Panc1 (cell line): ENCODE measurements at regions not wholly inside any gene's neighbourhood (a gene's known extent, or its start where the extent isn't known, plus 50 kb on each side); places are given as distances from the start of the nearest gene placed in this dataset.
"Not testable (repeated sequence)": the region's sequence is repeated elsewhere in the genome, so short reads cannot be mapped to it uniquely, and the experiment has no call there.

Experiments used
- ATAC-seq: fragments of 200-7000 bp; cut with Tn5 transposase; 2 replicates; pipeline ENCODE4 v1.9.1; 2020; ENCODE audit warnings: mild to moderate bottlenecking, moderate library complexity
- BruUV-seq: library from RNA; stranded (reverse); fragments of 400-500 nt; replicated peaks from 2 replicates; lab custom pipeline; 2021; lab: Mats Ljungman, UMichigan
- CTCF ChIA-PET: fragments of 300-600 bp; sonication (Branson Sonifier 250); formaldehyde crosslinking; loops from one replicate; lab custom pipeline; 2022; ENCODE audit warnings: antibody characterized with exemption; lab: Charles Lee
- POLR2A ChIA-PET: fragments of 300-600 bp; sonication (Branson Sonifier 250); formaldehyde crosslinking; loops from one replicate; lab custom pipeline; 2022; ENCODE audit warnings: antibody characterized with exemption; lab: Charles Lee
- DNase-seq: peaks from one replicate; pipeline ENCODE4 v3.0.0-alpha.2; 2010; ENCODE audit warnings: low read depth, low spot score
- H3K27ac ChIP-seq: 2 replicates; pipeline ENCODE4 v1.5.1; 2011; ENCODE audit warnings: mild to moderate bottlenecking, low read length, inconsistent platforms
- H3K27me3 ChIP-seq: fragments of 200-500 bp; sonication (Bioruptor generic); 2 replicates; pipeline ENCODE4 v1.6.0; 2014; ENCODE audit warnings: low read length, inconsistent platforms; ENCODE audit not compliant: control insufficient read depth, insufficient read depth
- H3K36me3 ChIP-seq: fragments of 200-500 bp; sonication (Bioruptor generic); 2 replicates; pipeline ENCODE4 v1.5.1; 2014; ENCODE audit warnings: inconsistent platforms, mild to moderate bottlenecking, low read length, moderate library complexity; ENCODE audit not compliant: control insufficient read depth, insufficient read depth
- H3K4me1 ChIP-seq: 2 replicates; pipeline ENCODE4 v1.5.1; 2011; ENCODE audit warnings: inconsistent platforms, mild to moderate bottlenecking, low read length, moderate library complexity; ENCODE audit not compliant: control insufficient read depth, insufficient read depth
- H3K4me3 ChIP-seq, 2 experiments: 2 replicates each; pipeline ENCODE4 v1.5.1; 2011 to 2012; ENCODE audit warnings: low read depth in 2 of 2, low read length in 2 of 2, mild to moderate bottlenecking in 2 of 2, inconsistent platforms in 1 of 2, moderate library complexity in 1 of 2
- H3K9me3 ChIP-seq: fragments of 200-500 bp; sonication (Bioruptor generic); 2 replicates; pipeline ENCODE4 v1.5.1; 2014; ENCODE audit warnings: low read depth, mild to moderate bottlenecking, inconsistent platforms, low read length, moderate library complexity; ENCODE audit not compliant: control insufficient read depth, insufficient read depth
- POLR2AphosphoS5 ChIP-seq: IDR thresholded peaks from 2 replicates; pipeline ENCODE4 v1.6.1; 2012; ENCODE audit warnings: mild to moderate bottlenecking, low read depth, low read length, moderate library complexity
- SIN3A ChIP-seq: IDR thresholded peaks from 2 replicates; pipeline ENCODE4 v1.6.1; 2012; ENCODE audit warnings: low read depth, mild to moderate bottlenecking, low read length, moderate library complexity, borderline replicate concordance; ENCODE audit not compliant: insufficient read depth
- TCF7L2 ChIP-seq: IDR thresholded peaks from 2 replicates; pipeline ENCODE4 v1.6.1; 2011; ENCODE audit warnings: mild to moderate bottlenecking, low read depth, low read length, inconsistent platforms
- in situ Hi-C: cut with HindIII; loops from 2 replicates; pipeline ENCODE4 v1.10.0; 2016; ENCODE audit warnings: low sequenced_read_pairs, low pct_unique_long_range_greater_than_20kb
- intact Hi-C: fragments of 100-400 bp; cut with micrococcal nuclease; formaldehyde crosslinking; loops from one replicate; pipeline ENCODE4 v1.10.0; 2022; ENCODE audit not compliant: unreplicated experiment
- TF ChIP-seq, protein P1 (sequence below), 2 experiments: IDR thresholded peaks; 2 replicates each; pipeline ENCODE4 v1.6.1; 2011 to 2012; ENCODE audit warnings: low read depth in 2 of 2, control low read depth in 1 of 2, low read length in 1 of 2, mild to moderate bottlenecking in 1 of 2, moderate library complexity in 1 of 2; ENCODE audit not compliant: insufficient read depth in 1 of 2
- TF ChIP-seq, protein P2 (sequence below): fragments of 450-650 bp; IDR thresholded peaks from 2 replicates; pipeline ENCODE4 v1.5.1; 2017; ENCODE audit warnings: mild to moderate bottlenecking

DNA sequence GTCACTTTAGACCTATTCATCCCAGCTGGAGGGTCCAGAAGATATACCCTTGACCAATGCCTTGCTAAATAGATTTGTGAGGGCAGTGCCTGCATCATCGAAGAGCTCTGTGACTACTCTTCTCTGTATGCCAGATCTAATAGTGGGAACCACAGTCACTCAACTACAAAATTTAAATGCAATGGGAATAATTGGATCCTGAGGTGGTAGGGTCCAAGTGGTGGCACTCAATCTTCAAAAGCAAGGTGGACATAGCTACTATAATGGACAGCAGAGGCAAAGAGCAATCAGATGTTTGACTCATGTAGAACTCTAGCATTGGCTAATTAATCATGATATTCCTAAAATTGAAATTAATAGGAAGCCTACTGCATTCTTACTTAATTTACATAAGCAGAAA lies 554.3 kb upstream of the GRM3 start:
- no peaks in the 10 kb centered on the region for H3K9me3 ChIP-seq
- in situ Hi-C loops (no loop called here), intact Hi-C loops (no loop called here)
- no peak for TF ChIP-seq SIN3A
- TF ChIP-seq POLR2AphosphoS5: no peak
- H3K27ac ChIP-seq: no peak overlapping the region
- H3K36me3 ChIP-seq: no peaks in the 10 kb centered on the region
- ATAC-seq: no peak
- POLR2A ChIA-PET: no interaction called here
- CTCF ChIA-PET: no interaction called here
- H3K4me3 ChIP-seq: no peak overlapping the region
- BruUV-seq: no TSS peak
- no peaks in the 10 kb centered on the region for H3K27me3 ChIP-seq
- DNase-seq: no peak
- H3K4me1 ChIP-seq: no peaks in the 10 kb centered on the region

DNA sequence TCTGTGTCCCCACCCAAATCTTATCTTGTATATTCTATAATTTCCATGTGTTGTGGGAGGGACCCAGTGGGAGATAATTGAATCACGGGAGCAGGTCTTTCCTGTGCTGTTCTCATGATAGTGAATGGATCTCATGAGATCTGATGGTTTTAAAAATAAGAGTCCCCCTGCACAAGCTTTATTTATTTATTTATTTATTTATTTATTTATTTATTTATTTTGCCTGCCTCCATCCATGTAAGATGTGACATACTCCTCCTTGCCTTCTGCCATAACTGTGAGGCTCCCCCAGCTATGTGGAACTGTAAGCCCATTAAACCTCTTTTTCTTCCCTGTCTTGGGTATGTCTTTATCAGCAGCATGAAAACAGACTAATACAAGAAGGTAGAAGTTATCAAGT lies 579.1 kb upstream of the GRM3 start:
- POLR2A ChIA-PET, H3K27me3 ChIP-seq, H3K4me1 ChIP-seq, CTCF ChIA-PET, in situ Hi-C loops, BruUV-seq, H3K36me3 ChIP-seq, ATAC-seq, H3K27ac ChIP-seq, intact Hi-C loops, H3K9me3 ChIP-seq, DNase-seq, H3K4me3 ChIP-seq: not testable (repeated sequence)

- no peak for ATAC-seq
- intact Hi-C loops (no loop called here), in situ Hi-C loops (no loop called here)
- Histone ChIP-seq H3K27ac (no peak overlapping the region), H3K27me3 (no peaks in the 10 kb centered on the region), H3K4me3 (no peak overlapping the region), H3K36me3 (no peaks in the 10 kb centered on the region), H3K9me3 (no peaks in the 10 kb centered on the region), H3K4me1 (no peaks in the 10 kb centered on the region)
- no peak for DNase-seq
- no TSS peak for BruUV-seq
- ChIA-PET POLR2A (no interaction called here), CTCF (no interaction called here)
- TF ChIP-seq SIN3A (no peak), TCF7L2 (no peak), POLR2AphosphoS5 (no peak)
- TF ChIP-seq, protein P1, sequence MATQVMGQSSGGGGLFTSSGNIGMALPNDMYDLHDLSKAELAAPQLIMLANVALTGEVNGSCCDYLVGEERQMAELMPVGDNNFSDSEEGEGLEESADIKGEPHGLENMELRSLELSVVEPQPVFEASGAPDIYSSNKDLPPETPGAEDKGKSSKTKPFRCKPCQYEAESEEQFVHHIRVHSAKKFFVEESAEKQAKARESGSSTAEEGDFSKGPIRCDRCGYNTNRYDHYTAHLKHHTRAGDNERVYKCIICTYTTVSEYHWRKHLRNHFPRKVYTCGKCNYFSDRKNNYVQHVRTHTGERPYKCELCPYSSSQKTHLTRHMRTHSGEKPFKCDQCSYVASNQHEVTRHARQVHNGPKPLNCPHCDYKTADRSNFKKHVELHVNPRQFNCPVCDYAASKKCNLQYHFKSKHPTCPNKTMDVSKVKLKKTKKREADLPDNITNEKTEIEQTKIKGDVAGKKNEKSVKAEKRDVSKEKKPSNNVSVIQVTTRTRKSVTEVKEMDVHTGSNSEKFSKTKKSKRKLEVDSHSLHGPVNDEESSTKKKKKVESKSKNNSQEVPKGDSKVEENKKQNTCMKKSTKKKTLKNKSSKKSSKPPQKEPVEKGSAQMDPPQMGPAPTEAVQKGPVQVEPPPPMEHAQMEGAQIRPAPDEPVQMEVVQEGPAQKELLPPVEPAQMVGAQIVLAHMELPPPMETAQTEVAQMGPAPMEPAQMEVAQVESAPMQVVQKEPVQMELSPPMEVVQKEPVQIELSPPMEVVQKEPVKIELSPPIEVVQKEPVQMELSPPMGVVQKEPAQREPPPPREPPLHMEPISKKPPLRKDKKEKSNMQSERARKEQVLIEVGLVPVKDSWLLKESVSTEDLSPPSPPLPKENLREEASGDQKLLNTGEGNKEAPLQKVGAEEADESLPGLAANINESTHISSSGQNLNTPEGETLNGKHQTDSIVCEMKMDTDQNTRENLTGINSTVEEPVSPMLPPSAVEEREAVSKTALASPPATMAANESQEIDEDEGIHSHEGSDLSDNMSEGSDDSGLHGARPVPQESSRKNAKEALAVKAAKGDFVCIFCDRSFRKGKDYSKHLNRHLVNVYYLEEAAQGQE (IDR thresholded peaks at IDR 0.05; ENCODE audit: insufficient read depth in 1 of 2, low read depth in 2 of 2, low read length in 1 of 2): no peak
- TF ChIP-seq, protein P2, sequence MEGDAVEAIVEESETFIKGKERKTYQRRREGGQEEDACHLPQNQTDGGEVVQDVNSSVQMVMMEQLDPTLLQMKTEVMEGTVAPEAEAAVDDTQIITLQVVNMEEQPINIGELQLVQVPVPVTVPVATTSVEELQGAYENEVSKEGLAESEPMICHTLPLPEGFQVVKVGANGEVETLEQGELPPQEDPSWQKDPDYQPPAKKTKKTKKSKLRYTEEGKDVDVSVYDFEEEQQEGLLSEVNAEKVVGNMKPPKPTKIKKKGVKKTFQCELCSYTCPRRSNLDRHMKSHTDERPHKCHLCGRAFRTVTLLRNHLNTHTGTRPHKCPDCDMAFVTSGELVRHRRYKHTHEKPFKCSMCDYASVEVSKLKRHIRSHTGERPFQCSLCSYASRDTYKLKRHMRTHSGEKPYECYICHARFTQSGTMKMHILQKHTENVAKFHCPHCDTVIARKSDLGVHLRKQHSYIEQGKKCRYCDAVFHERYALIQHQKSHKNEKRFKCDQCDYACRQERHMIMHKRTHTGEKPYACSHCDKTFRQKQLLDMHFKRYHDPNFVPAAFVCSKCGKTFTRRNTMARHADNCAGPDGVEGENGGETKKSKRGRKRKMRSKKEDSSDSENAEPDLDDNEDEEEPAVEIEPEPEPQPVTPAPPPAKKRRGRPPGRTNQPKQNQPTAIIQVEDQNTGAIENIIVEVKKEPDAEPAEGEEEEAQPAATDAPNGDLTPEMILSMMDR: no peak
These were observed 585.1 kb upstream of the GRM3 start for GRCh38 chr7:86058649-86059048.
